ENCODE measurements at regions not wholly inside any gene's neighbourhood (a gene's known extent, or its start where the extent isn't known, plus 50 kb on each side); places are given as distances from the start of the nearest gene placed in this dataset.

GRCh38 chrX:107324493-107325310 is 118.3 kb downstream of the DNAAF6 start:
- TF ChIP-seq YY1 (IDR thresholded peaks at IDR 0.05; ENCODE audit: insufficient read depth, insufficient read length) = no peak
- no peak for TF ChIP-seq ZNF274 (IDR thresholded peaks at IDR 0.05; ENCODE audit: low read depth, low read length)
- no peak for TF ChIP-seq SUZ12 (IDR thresholded peaks at IDR 0.05; ENCODE audit: extremely low read depth, insufficient read depth, insufficient read length)

All from NT2/D1 (cell line).